ENCODE measurements at regions not wholly inside any gene's neighbourhood (a gene's known extent, or its start where the extent isn't known, plus 50 kb on each side); places are given as distances from the start of the nearest gene placed in this dataset.

GRCh38 chr1:82323144-82323841, 522.6 kb downstream of the ADGRL2 start:
- Histone ChIP-seq H3K27ac (ENCODE audit: low read depth, low read length, poor library complexity, severe bottlenecking) (no peak overlapping the region), H3K4me1 (ENCODE audit: insufficient read depth, low read length, severe bottlenecking) (no peaks in the 10 kb centered on the region), H3F3A (ENCODE audit: insufficient read depth, low read length) (no peaks in the 10 kb centered on the region), H3K27me3 (ENCODE audit: insufficient read depth, low read length) (no peaks in the 10 kb centered on the region), H2AFZ (ENCODE audit: low read length) (no peak overlapping the region), H3K9me2 (ENCODE audit: low read depth, low read length) (no peaks in the 10 kb centered on the region), H3K4me3 (ENCODE audit: low read depth, low read length, poor library complexity, severe bottlenecking) (no peak overlapping the region), H3K9me3 (ENCODE audit: low read length) (no peaks in the 10 kb centered on the region), H3K4me2 (ENCODE audit: low read length) (no peak overlapping the region), H3K36me3 (ENCODE audit: insufficient read depth, low read length) (no peaks in the 10 kb centered on the region), H4K20me1 (ENCODE audit: insufficient read depth, low read length) (no peaks in the 10 kb centered on the region), H3K79me2 (ENCODE audit: insufficient read depth, low read length) (no peaks in the 10 kb centered on the region), H3K9ac (ENCODE audit: low read length) (no peak overlapping the region)
- TF ChIP-seq EZH2 (IDR thresholded peaks at IDR 0.05; ENCODE audit: borderline replicate concordance, low read length) (no peak), CTCF (IDR thresholded peaks at IDR 0.05; ENCODE audit: low read length) (no peak)

- no peak overlapping the region for H3K27ac ChIP-seq (ENCODE audit: low read depth, low read length, poor library complexity, severe bottlenecking)
- H3K79me2 ChIP-seq (ENCODE audit: insufficient read depth, low read length) = no peaks in the 10 kb centered on the region
- no peak overlapping the region for H3K9ac ChIP-seq (ENCODE audit: low read length)
- H4K20me1 ChIP-seq (ENCODE audit: insufficient read depth, low read length) = no peaks in the 10 kb centered on the region
- H3K36me3 ChIP-seq (ENCODE audit: insufficient read depth, low read length) = no peaks in the 10 kb centered on the region
- H3K27me3 ChIP-seq (ENCODE audit: insufficient read depth, low read length) = no peaks in the 10 kb centered on the region
- TF ChIP-seq CTCF (IDR thresholded peaks at IDR 0.05; ENCODE audit: low read length) = no peak
- TF ChIP-seq EZH2 (IDR thresholded peaks at IDR 0.05; ENCODE audit: borderline replicate concordance, low read length) = no peak
- H2AFZ ChIP-seq (ENCODE audit: low read length) = no peak overlapping the region
- no peak overlapping the region for H3K4me3 ChIP-seq (ENCODE audit: low read depth, low read length, poor library complexity, severe bottlenecking)
- no peaks in the 10 kb centered on the region for H3K9me3 ChIP-seq (ENCODE audit: low read length)
- H3K9me2 ChIP-seq (ENCODE audit: low read depth, low read length) = no peaks in the 10 kb centered on the region
- no peaks in the 10 kb centered on the region for H3K4me1 ChIP-seq (ENCODE audit: insufficient read depth, low read length, severe bottlenecking)
- H3K4me2 ChIP-seq (ENCODE audit: low read length) = no peak overlapping the region
- no peaks in the 10 kb centered on the region for H3F3A ChIP-seq (ENCODE audit: insufficient read depth, low read length)
These were observed 521.1 kb downstream of the ADGRL2 start for GRCh38 chr1:82321794-82322193.

- no peaks in the 10 kb centered on the region for H3K79me2 ChIP-seq (ENCODE audit: insufficient read depth, low read length)
- H3K4me3 ChIP-seq (ENCODE audit: low read depth, low read length, poor library complexity, severe bottlenecking) = no peak overlapping the region
- no peaks in the 10 kb centered on the region for H3K9me2 ChIP-seq (ENCODE audit: low read depth, low read length)
- no peaks in the 10 kb centered on the region for H3K27me3 ChIP-seq (ENCODE audit: insufficient read depth, low read length)
- no peak overlapping the region for H3K27ac ChIP-seq (ENCODE audit: low read depth, low read length, poor library complexity, severe bottlenecking)
- TF ChIP-seq CTCF (IDR thresholded peaks at IDR 0.05; ENCODE audit: low read length) (no peak), EZH2 (IDR thresholded peaks at IDR 0.05; ENCODE audit: borderline replicate concordance, low read length) (no peak)
- H3K9me3 ChIP-seq (ENCODE audit: low read length) = no peaks in the 10 kb centered on the region
- no peaks in the 10 kb centered on the region for H3K4me1 ChIP-seq (ENCODE audit: insufficient read depth, low read length, severe bottlenecking)
- no peaks in the 10 kb centered on the region for H4K20me1 ChIP-seq (ENCODE audit: insufficient read depth, low read length)
- no peaks in the 10 kb centered on the region for H3K36me3 ChIP-seq (ENCODE audit: insufficient read depth, low read length)
- H3K9ac ChIP-seq (ENCODE audit: low read length) = no peak overlapping the region
- no peak overlapping the region for H2AFZ ChIP-seq (ENCODE audit: low read length)
- H3K4me2 ChIP-seq (ENCODE audit: low read length) = no peak overlapping the region
- H3F3A ChIP-seq (ENCODE audit: insufficient read depth, low read length) = no peaks in the 10 kb centered on the region
These were observed 518.8 kb downstream of the ADGRL2 start for GRCh38 chr1:82319546-82319945.
